ENCODE measurements at regions not wholly inside any gene's neighbourhood (a gene's known extent, or its start where the extent isn't known, plus 50 kb on each side); places are given as distances from the start of the nearest gene placed in this dataset.

DNA sequence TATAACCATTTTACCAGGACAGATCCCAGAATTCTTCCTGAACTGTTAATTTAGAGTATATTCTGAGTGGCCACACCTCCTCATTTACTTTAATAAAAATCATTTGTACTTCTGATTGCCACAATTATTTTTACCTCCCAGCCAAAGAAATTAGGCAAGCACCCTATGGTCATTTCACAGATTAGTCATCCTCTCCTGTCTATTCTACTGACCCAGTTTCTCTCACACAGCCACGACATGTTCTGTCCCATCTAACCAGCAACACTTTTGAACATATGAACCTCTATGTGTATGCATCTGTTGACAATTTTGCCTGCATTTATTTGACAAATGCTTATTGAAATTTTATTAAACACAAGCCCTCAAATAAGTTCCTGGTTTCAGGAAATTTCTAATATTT lies 202.6 kb upstream of the STXBP5 start:
- Histone ChIP-seq H3K4me1 (ENCODE audit: control insufficient read depth, extremely low read depth, insufficient read depth, low read length) (peaks cover 5% of the 10 kb centered on the region), H3K27me3 (ENCODE audit: control insufficient read depth, insufficient read depth, low read length) (no peaks in the 10 kb centered on the region), H3K4me2 (ENCODE audit: extremely low read depth, insufficient read depth, low read length) (no peak overlapping the region), H3K4me3 (replicated peaks in 1 of 4; ENCODE audit: control extremely low read depth in 1 of 4, insufficient read depth in 1 of 4, low read depth in 3 of 4, low read length in 4 of 4) (no peak overlapping the region), H3K27ac (ENCODE audit: insufficient read depth, low read length) (no peak overlapping the region), H3K9ac (ENCODE audit: insufficient read depth, low read length) (no peak overlapping the region), H3K36me3 (ENCODE audit: control insufficient read depth, insufficient read depth, low read length) (no peaks in the 10 kb centered on the region), H4K20me1 (ENCODE audit: control insufficient read depth, extremely low read depth, insufficient read depth, low read length) (no peaks in the 10 kb centered on the region), H3K79me2 (ENCODE audit: control insufficient read depth, insufficient read depth, low read length) (no peaks in the 10 kb centered on the region), H2AFZ (ENCODE audit: low read length) (no peak overlapping the region), H3K9me3 (ENCODE audit: control insufficient read depth, insufficient read depth, low read depth, low read length) (no peaks in the 10 kb centered on the region)
- peak in 1 of 2 donors; percentile 28 for DNase-seq (ENCODE audit: low read depth in 2 of 2)
- TF ChIP-seq, protein P1, sequence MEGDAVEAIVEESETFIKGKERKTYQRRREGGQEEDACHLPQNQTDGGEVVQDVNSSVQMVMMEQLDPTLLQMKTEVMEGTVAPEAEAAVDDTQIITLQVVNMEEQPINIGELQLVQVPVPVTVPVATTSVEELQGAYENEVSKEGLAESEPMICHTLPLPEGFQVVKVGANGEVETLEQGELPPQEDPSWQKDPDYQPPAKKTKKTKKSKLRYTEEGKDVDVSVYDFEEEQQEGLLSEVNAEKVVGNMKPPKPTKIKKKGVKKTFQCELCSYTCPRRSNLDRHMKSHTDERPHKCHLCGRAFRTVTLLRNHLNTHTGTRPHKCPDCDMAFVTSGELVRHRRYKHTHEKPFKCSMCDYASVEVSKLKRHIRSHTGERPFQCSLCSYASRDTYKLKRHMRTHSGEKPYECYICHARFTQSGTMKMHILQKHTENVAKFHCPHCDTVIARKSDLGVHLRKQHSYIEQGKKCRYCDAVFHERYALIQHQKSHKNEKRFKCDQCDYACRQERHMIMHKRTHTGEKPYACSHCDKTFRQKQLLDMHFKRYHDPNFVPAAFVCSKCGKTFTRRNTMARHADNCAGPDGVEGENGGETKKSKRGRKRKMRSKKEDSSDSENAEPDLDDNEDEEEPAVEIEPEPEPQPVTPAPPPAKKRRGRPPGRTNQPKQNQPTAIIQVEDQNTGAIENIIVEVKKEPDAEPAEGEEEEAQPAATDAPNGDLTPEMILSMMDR (conservative IDR thresholded peaks at IDR 0.05 in 1 of 2, IDR thresholded peaks at IDR 0.05 in 1 of 2; ENCODE audit: low read depth in 1 of 2, low read length in 2 of 2): no peak
- TF ChIP-seq EZH2 (IDR thresholded peaks at IDR 0.05; ENCODE audit: low read length, missing control alignments): no peak

GRCh38 chr6:147003186-147003585 lies 201.0 kb upstream of the STXBP5 start:
- Histone ChIP-seq H3K9ac (ENCODE audit: insufficient read depth, low read length) (no peak overlapping the region), H3K36me3 (ENCODE audit: control insufficient read depth, insufficient read depth, low read length) (no peaks in the 10 kb centered on the region), H3K9me3 (ENCODE audit: control insufficient read depth, insufficient read depth, low read depth, low read length) (no peaks in the 10 kb centered on the region), H3K4me2 (ENCODE audit: extremely low read depth, insufficient read depth, low read length) (no peak overlapping the region), H3K79me2 (ENCODE audit: control insufficient read depth, insufficient read depth, low read length) (no peaks in the 10 kb centered on the region), H3K27me3 (ENCODE audit: control insufficient read depth, insufficient read depth, low read length) (no peaks in the 10 kb centered on the region), H3K27ac (ENCODE audit: insufficient read depth, low read length) (no peak overlapping the region), H3K4me1 (ENCODE audit: control insufficient read depth, extremely low read depth, insufficient read depth, low read length) (peaks cover 2% of the 10 kb centered on the region), H2AFZ (ENCODE audit: low read length) (no peak overlapping the region), H4K20me1 (ENCODE audit: control insufficient read depth, extremely low read depth, insufficient read depth, low read length) (no peaks in the 10 kb centered on the region), H3K4me3 (replicated peaks in 1 of 4; ENCODE audit: control extremely low read depth in 1 of 4, insufficient read depth in 1 of 4, low read depth in 3 of 4, low read length in 4 of 4) (no peak overlapping the region)
- TF ChIP-seq EZH2 (IDR thresholded peaks at IDR 0.05; ENCODE audit: low read length, missing control alignments): no peak
- TF ChIP-seq, protein P1 (conservative IDR thresholded peaks at IDR 0.05 in 1 of 2, IDR thresholded peaks at IDR 0.05 in 1 of 2; ENCODE audit: low read depth in 1 of 2, low read length in 2 of 2): no peak
- DNase-seq (ENCODE audit: low read depth in 2 of 2): no peak

GRCh38 chr6:147005499-147005898 lies 198.7 kb upstream of the STXBP5 start:
- TF ChIP-seq EZH2 (IDR thresholded peaks at IDR 0.05; ENCODE audit: low read length, missing control alignments): no peak
- TF ChIP-seq, protein P1 (conservative IDR thresholded peaks at IDR 0.05 in 1 of 2, IDR thresholded peaks at IDR 0.05 in 1 of 2; ENCODE audit: low read depth in 1 of 2, low read length in 2 of 2): no peak

More at GRCh38 chr6:147005499-147005898, 198.7 kb upstream of the STXBP5 start:
- DNase-seq (ENCODE audit: low read depth in 2 of 2): no peak
- no peaks in the 10 kb centered on the region for H3K36me3 ChIP-seq (ENCODE audit: control insufficient read depth, insufficient read depth, low read length)
- H3K9me3 ChIP-seq (ENCODE audit: control insufficient read depth, insufficient read depth, low read depth, low read length): no peaks in the 10 kb centered on the region
- H3K27ac ChIP-seq (ENCODE audit: insufficient read depth, low read length): no peak overlapping the region
- H3K27me3 ChIP-seq (ENCODE audit: control insufficient read depth, insufficient read depth, low read length): no peaks in the 10 kb centered on the region
- H3K4me3 ChIP-seq (replicated peaks in 1 of 4; ENCODE audit: control extremely low read depth in 1 of 4, insufficient read depth in 1 of 4, low read depth in 3 of 4, low read length in 4 of 4): no peak overlapping the region
- no peak overlapping the region for H3K9ac ChIP-seq (ENCODE audit: insufficient read depth, low read length)
- no peaks in the 10 kb centered on the region for H3K79me2 ChIP-seq (ENCODE audit: control insufficient read depth, insufficient read depth, low read length)
- no peak overlapping the region for H3K4me2 ChIP-seq (ENCODE audit: extremely low read depth, insufficient read depth, low read length)
- peaks cover 2% of the 10 kb centered on the region for H3K4me1 ChIP-seq (ENCODE audit: control insufficient read depth, extremely low read depth, insufficient read depth, low read length)
- no peak overlapping the region for H2AFZ ChIP-seq (ENCODE audit: low read length)
- no peaks in the 10 kb centered on the region for H4K20me1 ChIP-seq (ENCODE audit: control insufficient read depth, extremely low read depth, insufficient read depth, low read length)
